IPS DF 4.7 (cell line): ENCODE measurements at regions not wholly inside any gene's neighbourhood (a gene's known extent, or its start where the extent isn't known, plus 50 kb on each side); places are given as distances from the start of the nearest gene placed in this dataset.

Experiments
- DNase-seq: peaks from one replicate; pipeline ENCODE4 v3.0.0-alpha.2; 2013; ENCODE audit warnings: low spot score; ENCODE audit errors: extremely low read depth

DNA sequence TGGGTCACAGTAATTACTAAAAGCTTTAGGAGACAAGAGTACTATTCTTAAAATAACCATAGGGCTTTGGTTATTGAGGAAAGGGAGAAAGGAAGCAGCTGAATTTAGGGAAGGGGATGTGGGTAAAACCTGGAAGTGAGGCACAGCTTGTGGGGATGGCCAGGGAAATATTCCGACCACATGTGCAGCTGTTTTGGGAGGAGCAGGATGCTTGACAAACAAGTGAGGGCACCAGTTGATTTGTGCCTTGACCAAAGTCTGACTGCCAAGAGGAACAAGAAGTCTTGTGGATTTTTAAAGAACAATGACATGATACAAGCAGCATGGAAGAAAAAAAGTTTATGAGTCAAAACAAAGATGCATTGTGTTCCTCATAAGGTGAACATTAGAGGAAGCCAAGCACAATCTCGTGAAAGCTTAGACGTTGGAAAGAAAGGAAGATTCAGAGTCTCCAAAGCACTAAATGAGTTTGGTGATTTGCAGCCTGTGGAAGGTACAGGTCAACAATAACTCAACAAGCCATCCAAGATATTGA is 108.5 kb upstream of the GPC6 start:
- no peak for DNase-seq

DNA sequence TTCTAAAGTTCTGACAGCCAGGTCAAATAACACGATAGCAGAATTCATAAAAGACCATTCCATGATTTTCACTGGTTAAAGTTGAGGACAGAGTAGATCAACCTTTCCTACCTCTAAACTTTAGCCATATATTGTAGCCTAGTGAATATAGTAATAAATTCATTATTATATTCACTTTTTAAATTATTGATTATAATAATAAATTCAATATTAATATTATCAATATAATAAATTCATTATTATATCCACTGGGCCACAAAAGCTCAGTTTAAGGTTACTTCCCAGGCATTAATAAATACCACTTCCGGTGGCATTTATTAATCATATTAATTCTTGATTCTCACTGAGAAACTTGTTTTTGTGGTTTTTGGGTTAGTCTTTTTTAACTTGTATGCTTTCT is 85.7 kb upstream of the GPC6 start:
- DNase-seq = no peak

DNA sequence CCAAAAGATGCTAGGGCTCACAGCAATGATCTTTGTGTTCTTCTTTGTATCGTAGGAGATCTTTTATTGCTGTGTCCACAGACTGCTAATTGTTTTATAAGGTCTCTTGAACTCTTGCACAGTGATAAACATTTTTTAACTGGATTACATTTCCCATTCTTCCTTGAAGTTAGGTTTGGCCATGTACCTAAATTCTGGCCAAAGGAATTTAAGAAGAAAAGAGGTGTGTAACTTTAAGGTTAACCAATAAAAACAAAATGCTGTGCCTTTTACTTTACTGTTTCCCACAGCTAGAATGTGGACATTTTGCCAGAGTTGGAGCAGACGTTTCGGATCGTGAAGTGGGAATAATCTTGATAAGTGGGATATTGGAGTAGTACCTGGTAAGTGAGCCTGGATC is 82.6 kb upstream of the GPC6 start:
- no peak for DNase-seq

DNA sequence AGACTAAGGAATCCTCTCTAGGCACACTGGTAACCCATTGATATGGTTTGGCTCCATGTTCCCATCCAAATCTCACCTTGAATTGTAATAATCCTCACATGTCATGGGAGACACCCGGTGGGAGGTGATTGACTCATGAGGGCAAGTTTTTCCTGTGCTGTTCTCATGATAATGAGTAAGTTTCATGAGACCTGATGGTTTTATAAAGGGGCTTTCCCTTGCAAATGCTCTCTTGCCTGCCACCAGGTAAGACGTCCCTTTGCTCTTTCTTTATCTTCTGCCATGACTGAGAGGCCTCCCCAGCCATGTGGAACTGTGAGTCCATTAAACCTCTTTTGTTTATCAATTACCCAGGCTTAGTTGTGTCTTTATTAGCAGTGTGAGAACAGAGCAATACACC is 81.4 kb upstream of the GPC6 start:
- peak; percentile 16 for DNase-seq

DNA sequence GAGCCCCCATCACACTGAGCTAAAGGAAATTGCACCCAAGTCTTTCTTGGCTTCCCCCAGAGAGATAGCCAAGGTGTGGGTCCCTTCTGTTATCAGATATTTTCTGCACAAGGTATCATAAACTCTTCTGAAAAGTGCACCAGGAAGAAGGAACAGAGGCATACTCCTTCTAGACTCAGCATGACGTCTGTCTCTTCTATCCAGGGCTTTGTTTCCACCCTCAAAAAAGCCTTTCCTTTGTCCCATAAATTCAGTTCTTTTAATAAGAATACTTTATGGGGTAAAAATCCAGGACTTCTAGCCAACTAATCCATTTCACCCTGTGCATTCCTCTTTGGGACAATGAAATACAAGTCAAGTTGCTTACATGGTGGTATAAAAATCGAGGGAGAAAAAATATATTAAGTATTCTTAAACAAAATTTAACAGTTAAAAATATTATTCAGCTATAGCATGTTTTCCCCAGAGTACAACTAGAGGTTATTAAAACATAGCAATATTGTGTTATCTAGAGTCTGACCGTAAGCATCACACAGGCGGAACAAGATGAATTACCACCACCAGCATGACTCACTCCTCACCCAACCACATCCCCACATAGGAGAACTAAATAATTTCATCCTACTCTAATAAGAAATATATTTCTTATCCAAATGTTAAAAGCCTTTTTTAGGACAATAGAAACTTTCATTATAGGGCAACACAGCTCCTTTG is 79.9 kb upstream of the GPC6 start:
- DNase-seq = no peak

DNA sequence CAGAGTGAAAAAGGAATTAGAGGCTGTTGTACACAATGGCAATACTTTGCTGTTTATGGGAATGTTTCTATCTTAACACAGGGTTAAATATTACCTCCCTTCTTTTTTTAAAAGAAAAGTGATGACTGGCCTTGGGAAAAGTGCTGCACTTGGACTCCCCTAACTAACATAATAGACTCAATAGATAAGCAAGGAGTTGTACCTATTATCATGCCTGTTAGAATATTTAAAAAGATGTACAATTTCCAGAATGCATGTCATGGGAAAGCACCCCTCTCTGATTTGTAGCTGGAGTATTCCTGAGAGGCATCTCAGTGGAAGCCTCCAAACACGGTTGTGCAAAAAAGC is 79.3 kb upstream of the GPC6 start:
- DNase-seq = no peak

DNA sequence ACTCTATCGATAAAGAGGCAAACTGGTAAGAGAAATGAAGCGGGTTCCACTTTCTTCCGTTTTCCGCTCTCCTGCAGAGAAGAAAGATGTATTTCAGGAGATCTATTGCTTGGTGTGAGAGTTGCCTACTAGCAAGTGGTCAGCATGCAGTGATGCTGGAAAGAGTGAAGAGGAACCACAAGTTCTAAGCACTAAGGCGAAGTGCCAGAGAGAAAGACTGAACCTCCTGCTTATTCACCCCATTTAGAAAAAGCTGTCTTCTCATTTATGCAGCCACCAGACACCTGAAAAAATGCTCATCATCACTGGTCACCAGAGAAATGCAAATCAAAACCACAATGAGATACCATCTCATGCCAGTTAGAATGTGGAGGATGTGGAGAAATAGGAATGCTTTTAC is 78.7 kb upstream of the GPC6 start:
- DNase-seq = no peak

DNA sequence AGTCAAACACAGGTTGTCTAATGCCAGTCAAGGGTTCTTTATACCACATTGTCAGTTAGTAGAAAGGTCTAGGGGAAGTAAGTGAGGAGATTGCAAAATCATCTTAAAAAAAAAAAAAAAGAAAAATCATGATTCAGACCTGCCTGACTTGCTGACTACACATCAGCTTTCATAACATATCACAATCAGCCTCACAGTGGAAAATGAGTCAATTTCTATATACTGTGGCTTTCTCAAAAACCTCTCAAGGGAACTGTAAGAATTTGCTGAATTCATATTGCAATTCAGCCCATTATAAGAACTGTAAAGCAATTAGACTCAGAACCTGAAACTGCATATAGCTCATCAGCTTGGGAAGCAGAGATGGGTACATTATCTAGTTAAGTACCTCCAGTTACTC is 75.3 kb upstream of the GPC6 start:
- no peak for DNase-seq

DNA sequence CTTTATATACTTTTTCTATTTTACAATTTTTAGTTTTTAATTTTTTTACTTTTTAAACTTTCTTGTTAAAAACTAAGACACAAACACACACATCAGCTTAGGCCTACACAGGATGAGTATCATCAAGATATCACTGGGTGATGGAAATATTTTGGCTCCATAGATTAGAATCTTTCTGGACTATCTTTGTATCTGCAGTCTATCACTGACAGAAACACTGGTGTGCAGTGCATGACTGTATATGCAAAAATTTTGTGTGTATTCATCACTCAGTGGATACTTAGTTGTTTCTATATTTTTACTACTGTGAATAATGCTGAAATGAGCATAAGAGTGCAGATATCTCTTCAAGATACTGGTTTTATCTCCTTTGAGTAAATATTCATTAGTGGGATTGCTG is 68.0 kb upstream of the GPC6 start:
- no peak for DNase-seq

DNA sequence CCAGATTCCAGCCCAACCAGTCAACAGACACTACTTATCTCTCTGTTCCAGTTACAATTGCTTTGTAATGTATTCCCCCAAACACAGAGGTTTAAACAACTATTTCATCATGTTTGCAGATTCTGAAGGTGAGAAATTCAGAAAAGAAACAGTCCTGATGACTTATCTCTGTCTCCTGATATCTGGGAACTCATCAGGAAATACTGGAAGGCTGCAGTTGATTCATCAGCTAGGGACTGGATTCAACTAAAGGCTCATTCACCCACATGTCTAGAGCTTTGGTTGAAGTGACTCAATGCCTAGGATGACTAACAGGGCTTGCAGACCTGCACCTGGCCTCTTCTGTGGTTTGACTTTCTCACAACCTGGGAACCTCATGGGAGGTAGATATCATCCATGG is 56.6 kb upstream of the GPC6 start:
- no peak for DNase-seq

DNA sequence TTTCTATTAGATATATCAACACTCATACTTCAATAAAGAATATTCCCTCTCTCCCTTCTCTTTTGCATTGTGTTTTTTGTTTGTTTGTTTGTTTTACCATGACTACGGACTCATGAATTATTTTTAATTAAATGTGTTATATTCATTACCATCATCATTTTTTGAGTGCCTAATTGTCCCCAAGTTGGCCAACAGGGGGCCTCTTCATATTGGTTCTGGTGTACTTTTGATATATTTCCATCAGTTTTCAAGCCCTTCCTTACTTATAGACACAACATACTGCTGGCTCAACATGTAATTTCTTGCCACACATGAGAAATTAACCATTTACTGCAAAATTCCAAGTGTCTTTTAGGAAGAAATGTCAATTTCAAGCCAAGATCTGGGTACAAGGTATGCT is 54.5 kb upstream of the GPC6 start:
- DNase-seq = no peak

DNA sequence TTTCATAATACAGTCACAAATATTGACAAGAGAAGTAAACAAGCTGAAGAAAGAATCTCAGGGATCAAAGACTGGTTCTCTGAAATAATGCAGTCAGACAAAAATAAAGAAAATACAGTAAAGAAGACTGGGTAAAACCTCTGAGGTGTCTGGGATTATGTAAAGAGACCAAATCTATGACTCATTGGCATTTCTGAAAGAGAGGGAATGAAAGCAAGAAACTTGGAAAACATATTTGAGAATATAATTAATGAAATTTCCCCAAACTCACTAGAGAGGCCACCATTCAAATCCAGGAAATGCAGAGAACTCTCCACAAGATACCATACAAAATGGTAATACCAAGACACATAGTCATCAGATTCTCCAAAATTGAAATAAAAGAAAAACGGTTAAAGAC is 53.0 kb upstream of the GPC6 start:
- no peak for DNase-seq

DNA sequence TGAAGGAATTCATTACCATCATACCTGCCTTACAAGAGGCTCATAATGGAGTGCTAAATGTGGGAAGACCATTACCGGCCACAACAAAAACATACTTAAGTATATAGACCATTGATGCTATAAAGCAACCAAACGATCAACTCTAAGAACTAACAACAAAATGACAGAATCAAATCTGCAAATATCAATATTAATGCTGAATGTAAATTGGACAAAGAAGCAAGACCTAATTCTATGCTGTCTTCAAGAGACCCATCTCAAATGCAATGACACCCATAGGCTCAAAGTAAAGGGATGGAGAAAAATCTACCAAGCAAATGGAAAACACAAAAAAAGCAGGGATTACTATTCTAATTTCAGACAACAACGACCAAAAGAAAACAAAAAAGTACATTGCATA is 52.3 kb upstream of the GPC6 start:
- no peak for DNase-seq
